ENCODE measurements at regions not wholly inside any gene's neighbourhood (a gene's known extent, or its start where the extent isn't known, plus 50 kb on each side); places are given as distances from the start of the nearest gene placed in this dataset.

- TF ChIP-seq EZH2 (IDR thresholded peaks at IDR 0.05; ENCODE audit: borderline replicate concordance, insufficient read depth, low read depth, low read length, poor library complexity, severe bottlenecking) = no peak
- no peak for TF ChIP-seq CTCF (IDR thresholded peaks at IDR 0.05)
Observed at GRCh38 chr11:90847268-90847886, 624.5 kb upstream of the CHORDC1 start.
